22Rv1 (cell line): ENCODE measurements at regions not wholly inside any gene's neighbourhood (a gene's known extent, or its start where the extent isn't known, plus 50 kb on each side); places are given as distances from the start of the nearest gene placed in this dataset.

ENCODE experiments used
- ZFX ChIP-seq: fragments of 450-650 bp; IDR thresholded peaks from 2 replicates; pipeline ENCODE4 v1.6.1; 2017; ENCODE audit warnings: antibody characterized with exemption, borderline replicate concordance
- TF ChIP-seq, protein P1 (sequence below): fragments of 450-650 bp; IDR thresholded peaks from 2 replicates; pipeline ENCODE4 v1.5.1; 2017; ENCODE audit warnings: mild to moderate bottlenecking

DNA sequence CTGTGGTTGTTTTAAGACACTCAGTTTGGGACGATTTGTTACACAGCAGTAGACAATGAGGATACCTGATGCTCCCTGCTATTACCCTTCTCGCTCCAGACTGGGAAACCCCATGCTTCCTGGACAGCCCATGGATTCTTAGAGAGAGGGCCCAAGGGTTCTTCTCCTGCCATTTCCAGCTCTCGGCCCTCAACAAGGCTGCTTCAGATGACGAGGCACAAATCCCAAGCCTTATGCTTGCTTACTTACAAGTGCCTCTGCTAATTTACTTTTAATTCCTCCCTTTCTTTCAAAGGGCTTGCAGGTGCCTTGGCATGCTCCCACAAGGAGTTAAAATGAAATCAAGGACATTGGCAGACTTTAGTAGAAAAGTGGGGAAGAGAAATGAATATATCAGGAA, 79.4 kb downstream of the GADD45G start:
- TF ChIP-seq, protein P1, sequence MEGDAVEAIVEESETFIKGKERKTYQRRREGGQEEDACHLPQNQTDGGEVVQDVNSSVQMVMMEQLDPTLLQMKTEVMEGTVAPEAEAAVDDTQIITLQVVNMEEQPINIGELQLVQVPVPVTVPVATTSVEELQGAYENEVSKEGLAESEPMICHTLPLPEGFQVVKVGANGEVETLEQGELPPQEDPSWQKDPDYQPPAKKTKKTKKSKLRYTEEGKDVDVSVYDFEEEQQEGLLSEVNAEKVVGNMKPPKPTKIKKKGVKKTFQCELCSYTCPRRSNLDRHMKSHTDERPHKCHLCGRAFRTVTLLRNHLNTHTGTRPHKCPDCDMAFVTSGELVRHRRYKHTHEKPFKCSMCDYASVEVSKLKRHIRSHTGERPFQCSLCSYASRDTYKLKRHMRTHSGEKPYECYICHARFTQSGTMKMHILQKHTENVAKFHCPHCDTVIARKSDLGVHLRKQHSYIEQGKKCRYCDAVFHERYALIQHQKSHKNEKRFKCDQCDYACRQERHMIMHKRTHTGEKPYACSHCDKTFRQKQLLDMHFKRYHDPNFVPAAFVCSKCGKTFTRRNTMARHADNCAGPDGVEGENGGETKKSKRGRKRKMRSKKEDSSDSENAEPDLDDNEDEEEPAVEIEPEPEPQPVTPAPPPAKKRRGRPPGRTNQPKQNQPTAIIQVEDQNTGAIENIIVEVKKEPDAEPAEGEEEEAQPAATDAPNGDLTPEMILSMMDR: no peak
- TF ChIP-seq ZFX: no peak
